ENCODE measurements at regions not wholly inside any gene's neighbourhood (a gene's known extent, or its start where the extent isn't known, plus 50 kb on each side); places are given as distances from the start of the nearest gene placed in this dataset.

DNA sequence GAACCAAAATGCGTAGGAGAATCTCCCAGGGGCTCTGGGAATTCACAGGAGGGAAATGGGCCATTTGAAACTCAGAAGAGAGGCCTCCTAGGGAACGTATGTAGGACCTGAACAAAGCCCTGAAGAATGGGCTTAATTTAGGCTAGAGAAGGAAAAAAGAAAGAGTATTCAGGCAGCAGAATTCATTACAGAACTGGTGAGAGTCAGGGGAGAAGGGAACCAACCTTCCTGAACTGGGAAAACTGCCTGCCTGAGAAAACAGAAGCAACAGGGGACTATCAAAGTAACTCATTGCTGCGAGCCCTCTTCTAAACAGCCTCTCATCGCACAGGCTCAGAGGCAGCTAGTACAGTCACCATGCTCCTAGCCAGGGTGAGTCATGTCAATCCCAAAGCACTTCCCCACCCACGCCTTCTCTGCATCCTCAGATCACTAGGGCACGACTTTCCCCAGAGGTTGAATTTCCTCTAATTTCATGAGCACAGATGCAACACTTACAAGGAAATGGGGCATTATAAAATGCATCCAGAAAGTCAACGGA lies 98.1 kb downstream of the ADSS2 start:
- TF ChIP-seq, protein P1, sequence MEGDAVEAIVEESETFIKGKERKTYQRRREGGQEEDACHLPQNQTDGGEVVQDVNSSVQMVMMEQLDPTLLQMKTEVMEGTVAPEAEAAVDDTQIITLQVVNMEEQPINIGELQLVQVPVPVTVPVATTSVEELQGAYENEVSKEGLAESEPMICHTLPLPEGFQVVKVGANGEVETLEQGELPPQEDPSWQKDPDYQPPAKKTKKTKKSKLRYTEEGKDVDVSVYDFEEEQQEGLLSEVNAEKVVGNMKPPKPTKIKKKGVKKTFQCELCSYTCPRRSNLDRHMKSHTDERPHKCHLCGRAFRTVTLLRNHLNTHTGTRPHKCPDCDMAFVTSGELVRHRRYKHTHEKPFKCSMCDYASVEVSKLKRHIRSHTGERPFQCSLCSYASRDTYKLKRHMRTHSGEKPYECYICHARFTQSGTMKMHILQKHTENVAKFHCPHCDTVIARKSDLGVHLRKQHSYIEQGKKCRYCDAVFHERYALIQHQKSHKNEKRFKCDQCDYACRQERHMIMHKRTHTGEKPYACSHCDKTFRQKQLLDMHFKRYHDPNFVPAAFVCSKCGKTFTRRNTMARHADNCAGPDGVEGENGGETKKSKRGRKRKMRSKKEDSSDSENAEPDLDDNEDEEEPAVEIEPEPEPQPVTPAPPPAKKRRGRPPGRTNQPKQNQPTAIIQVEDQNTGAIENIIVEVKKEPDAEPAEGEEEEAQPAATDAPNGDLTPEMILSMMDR (IDR thresholded peaks at IDR 0.05 in 2 of 3, conservative IDR thresholded peaks at IDR 0.05 in 1 of 3; ENCODE audit: control insufficient read depth in 2 of 3, extremely low read depth in 1 of 3, insufficient read depth in 1 of 3, low read depth in 3 of 3, low read length in 3 of 3), result no peak
- TF ChIP-seq POLR2AphosphoS5 (IDR thresholded peaks at IDR 0.05; ENCODE audit: low read length), result no peak
- no peak for TF ChIP-seq MXI1 (IDR thresholded peaks at IDR 0.05; ENCODE audit: low read depth, low read length)
- no peak for TF ChIP-seq POLR2AphosphoS2 (IDR thresholded peaks at IDR 0.05; ENCODE audit: low read depth, low read length)
- no peak for TF ChIP-seq RBBP5 (conservative IDR thresholded peaks at IDR 0.05)
- no peak for TF ChIP-seq MEF2A (IDR thresholded peaks at IDR 0.05; ENCODE audit: insufficient read depth, low read depth, low read length)
- no peak for TF ChIP-seq TARDBP (IDR thresholded peaks at IDR 0.05; ENCODE audit: borderline replicate concordance)
- TF ChIP-seq, protein P2, sequence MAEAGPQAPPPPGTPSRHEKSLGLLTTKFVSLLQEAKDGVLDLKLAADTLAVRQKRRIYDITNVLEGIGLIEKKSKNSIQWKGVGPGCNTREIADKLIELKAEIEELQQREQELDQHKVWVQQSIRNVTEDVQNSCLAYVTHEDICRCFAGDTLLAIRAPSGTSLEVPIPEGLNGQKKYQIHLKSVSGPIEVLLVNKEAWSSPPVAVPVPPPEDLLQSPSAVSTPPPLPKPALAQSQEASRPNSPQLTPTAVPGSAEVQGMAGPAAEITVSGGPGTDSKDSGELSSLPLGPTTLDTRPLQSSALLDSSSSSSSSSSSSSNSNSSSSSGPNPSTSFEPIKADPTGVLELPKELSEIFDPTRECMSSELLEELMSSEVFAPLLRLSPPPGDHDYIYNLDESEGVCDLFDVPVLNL (IDR thresholded peaks at IDR 0.05; ENCODE audit: low read depth, low read length), result no peak
- no peak for TF ChIP-seq TBL1XR1 (IDR thresholded peaks at IDR 0.05; ENCODE audit: low read depth, low read length)
- no peak for TF ChIP-seq RAD21 (IDR thresholded peaks at IDR 0.05; ENCODE audit: insufficient read depth, low read depth, low read length)
- no peak for TF ChIP-seq EZH2 (IDR thresholded peaks at IDR 0.05; ENCODE audit: borderline replicate concordance, control insufficient read depth, low read depth, low read length)
- TF ChIP-seq CHD4 (IDR thresholded peaks at IDR 0.05), result no peak
- TF ChIP-seq, protein P3, sequence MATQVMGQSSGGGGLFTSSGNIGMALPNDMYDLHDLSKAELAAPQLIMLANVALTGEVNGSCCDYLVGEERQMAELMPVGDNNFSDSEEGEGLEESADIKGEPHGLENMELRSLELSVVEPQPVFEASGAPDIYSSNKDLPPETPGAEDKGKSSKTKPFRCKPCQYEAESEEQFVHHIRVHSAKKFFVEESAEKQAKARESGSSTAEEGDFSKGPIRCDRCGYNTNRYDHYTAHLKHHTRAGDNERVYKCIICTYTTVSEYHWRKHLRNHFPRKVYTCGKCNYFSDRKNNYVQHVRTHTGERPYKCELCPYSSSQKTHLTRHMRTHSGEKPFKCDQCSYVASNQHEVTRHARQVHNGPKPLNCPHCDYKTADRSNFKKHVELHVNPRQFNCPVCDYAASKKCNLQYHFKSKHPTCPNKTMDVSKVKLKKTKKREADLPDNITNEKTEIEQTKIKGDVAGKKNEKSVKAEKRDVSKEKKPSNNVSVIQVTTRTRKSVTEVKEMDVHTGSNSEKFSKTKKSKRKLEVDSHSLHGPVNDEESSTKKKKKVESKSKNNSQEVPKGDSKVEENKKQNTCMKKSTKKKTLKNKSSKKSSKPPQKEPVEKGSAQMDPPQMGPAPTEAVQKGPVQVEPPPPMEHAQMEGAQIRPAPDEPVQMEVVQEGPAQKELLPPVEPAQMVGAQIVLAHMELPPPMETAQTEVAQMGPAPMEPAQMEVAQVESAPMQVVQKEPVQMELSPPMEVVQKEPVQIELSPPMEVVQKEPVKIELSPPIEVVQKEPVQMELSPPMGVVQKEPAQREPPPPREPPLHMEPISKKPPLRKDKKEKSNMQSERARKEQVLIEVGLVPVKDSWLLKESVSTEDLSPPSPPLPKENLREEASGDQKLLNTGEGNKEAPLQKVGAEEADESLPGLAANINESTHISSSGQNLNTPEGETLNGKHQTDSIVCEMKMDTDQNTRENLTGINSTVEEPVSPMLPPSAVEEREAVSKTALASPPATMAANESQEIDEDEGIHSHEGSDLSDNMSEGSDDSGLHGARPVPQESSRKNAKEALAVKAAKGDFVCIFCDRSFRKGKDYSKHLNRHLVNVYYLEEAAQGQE (IDR thresholded peaks at IDR 0.05; ENCODE audit: low read depth, low read length), result no peak
- TF ChIP-seq CREB1 (IDR thresholded peaks at IDR 0.05; ENCODE audit: low read depth), result no peak
